ENCODE measurements at regions not wholly inside any gene's neighbourhood (a gene's known extent, or its start where the extent isn't known, plus 50 kb on each side); places are given as distances from the start of the nearest gene placed in this dataset.
A peak's percentile ranks its signal among the peaks of the same experiment; 100 is the strongest.

DNA sequence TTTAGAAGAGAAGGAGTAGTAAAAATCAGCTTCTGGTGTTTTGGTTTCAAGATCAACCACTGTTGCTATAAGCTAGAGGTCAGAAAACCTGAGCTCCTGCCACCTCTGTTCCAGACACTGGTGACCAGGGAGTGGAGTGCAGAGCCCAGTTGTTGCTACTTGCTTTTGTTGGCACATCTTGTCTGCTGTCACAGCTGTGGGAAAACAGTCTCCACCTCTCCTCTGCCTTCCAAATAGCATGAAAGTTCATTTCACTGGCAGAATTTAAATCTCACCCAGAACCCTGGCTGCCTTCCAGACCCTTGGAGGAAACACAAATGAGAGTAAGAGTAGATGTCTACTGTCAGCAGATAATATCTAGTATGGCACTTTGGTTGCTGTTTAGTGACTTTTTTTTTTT lies 297.5 kb upstream of the KLF3 start:
- H3K4me1 ChIP-seq = peaks cover 3% of the 10 kb centered on the region
- H3K27me3 ChIP-seq = no peaks in the 10 kb centered on the region
- peak; percentile 42 for DNase-seq
- intact Hi-C loops (cut with DNase I) = no loop called here
- no peaks in the 10 kb centered on the region for H3K36me3 ChIP-seq
- no peak overlapping the region for H3K4me3 ChIP-seq
- TF ChIP-seq, protein P1, sequence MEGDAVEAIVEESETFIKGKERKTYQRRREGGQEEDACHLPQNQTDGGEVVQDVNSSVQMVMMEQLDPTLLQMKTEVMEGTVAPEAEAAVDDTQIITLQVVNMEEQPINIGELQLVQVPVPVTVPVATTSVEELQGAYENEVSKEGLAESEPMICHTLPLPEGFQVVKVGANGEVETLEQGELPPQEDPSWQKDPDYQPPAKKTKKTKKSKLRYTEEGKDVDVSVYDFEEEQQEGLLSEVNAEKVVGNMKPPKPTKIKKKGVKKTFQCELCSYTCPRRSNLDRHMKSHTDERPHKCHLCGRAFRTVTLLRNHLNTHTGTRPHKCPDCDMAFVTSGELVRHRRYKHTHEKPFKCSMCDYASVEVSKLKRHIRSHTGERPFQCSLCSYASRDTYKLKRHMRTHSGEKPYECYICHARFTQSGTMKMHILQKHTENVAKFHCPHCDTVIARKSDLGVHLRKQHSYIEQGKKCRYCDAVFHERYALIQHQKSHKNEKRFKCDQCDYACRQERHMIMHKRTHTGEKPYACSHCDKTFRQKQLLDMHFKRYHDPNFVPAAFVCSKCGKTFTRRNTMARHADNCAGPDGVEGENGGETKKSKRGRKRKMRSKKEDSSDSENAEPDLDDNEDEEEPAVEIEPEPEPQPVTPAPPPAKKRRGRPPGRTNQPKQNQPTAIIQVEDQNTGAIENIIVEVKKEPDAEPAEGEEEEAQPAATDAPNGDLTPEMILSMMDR (IDR thresholded peaks at IDR 0.05) = no peak
- H3K9me3 ChIP-seq = no peaks in the 10 kb centered on the region
- H3K27ac ChIP-seq = no peak overlapping the region
- no peak overlapping the region for H3K9ac ChIP-seq (ENCODE audit: low read depth in 2 of 2, low read length in 2 of 2)

DNA sequence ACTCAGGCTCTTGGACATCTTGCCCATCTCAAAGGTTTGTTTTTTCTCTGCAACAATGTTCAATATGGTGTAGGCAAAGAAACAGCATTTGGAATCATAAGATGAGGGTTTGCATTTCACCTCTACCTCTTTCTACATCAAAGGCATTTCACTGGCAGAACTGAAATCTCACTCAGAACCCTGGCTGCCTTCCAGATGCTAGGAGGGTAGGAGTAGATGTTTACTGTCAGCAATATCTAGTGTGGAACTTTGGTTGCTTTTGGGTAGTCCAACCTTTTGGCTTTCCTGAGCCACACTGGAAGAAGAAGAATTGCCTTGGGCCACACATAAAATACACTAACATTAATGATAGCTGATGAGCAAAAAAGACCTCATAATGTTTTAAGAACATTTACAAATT lies 297.0 kb upstream of the KLF3 start:
- peaks cover 3% of the 10 kb centered on the region for H3K4me1 ChIP-seq
- no peaks in the 10 kb centered on the region for H3K27me3 ChIP-seq
- H3K36me3 ChIP-seq = no peaks in the 10 kb centered on the region
- no peak overlapping the region for H3K27ac ChIP-seq
- intact Hi-C loops (cut with DNase I) = no loop called here
- TF ChIP-seq, protein P1 (IDR thresholded peaks at IDR 0.05) = no peak
- DNase-seq = no peak
- no peaks in the 10 kb centered on the region for H3K9me3 ChIP-seq
- H3K4me3 ChIP-seq = no peak overlapping the region
- H3K9ac ChIP-seq (ENCODE audit: low read depth in 2 of 2, low read length in 2 of 2) = no peak overlapping the region

- Histone ChIP-seq H3K9me3 (no peaks in the 10 kb centered on the region), H3K27me3 (no peaks in the 10 kb centered on the region), H3K4me1 (peaks cover 3% of the 10 kb centered on the region), H3K36me3 (no peaks in the 10 kb centered on the region), H3K27ac (no peak overlapping the region), H3K9ac (ENCODE audit: low read depth in 2 of 2, low read length in 2 of 2) (no peak overlapping the region), H3K4me3 (no peak overlapping the region)
- intact Hi-C loops (cut with DNase I) = no loop called here
- DNase-seq = no peak
- TF ChIP-seq, protein P1 (IDR thresholded peaks at IDR 0.05) = no peak
These were observed 296.3 kb upstream of the KLF3 start for GRCh38 chr4:38367642-38368174.

DNA sequence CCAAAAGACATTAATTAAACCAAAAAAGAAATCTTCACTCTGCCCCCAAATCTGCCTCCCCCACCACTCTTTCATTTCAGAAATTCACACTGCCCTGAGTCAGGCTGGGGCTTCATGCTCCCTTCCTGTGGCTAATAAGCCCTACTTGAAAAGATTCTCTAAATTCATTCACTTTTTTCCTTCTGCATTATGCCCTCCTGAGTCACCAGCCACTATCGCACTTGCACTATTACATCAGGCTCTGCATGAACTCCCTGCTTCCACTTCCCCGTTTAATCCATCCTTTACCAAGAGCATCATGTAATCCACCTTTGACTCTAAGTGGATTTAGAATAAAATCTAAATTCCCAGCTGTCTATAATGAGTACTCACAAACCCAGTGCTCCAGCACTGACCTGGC lies 295.4 kb upstream of the KLF3 start:
- no peak overlapping the region for H3K27ac ChIP-seq
- H3K9ac ChIP-seq (ENCODE audit: low read depth in 2 of 2, low read length in 2 of 2) = no peak overlapping the region
- no peak overlapping the region for H3K4me3 ChIP-seq
- DNase-seq = no peak
- no peaks in the 10 kb centered on the region for H3K9me3 ChIP-seq
- no peaks in the 10 kb centered on the region for H3K36me3 ChIP-seq
- H3K4me1 ChIP-seq = peaks cover 3% of the 10 kb centered on the region
- TF ChIP-seq, protein P1 (IDR thresholded peaks at IDR 0.05) = no peak
- no peaks in the 10 kb centered on the region for H3K27me3 ChIP-seq
- intact Hi-C loops (cut with DNase I) = no loop called here

- TF ChIP-seq, protein P1 (IDR thresholded peaks at IDR 0.05) = no peak
- Histone ChIP-seq H3K9ac (ENCODE audit: low read depth in 2 of 2, low read length in 2 of 2) (no peak overlapping the region), H3K4me3 (no peak overlapping the region), H3K27me3 (no peaks in the 10 kb centered on the region), H3K4me1 (peaks cover 3% of the 10 kb centered on the region), H3K27ac (no peak overlapping the region), H3K9me3 (no peaks in the 10 kb centered on the region), H3K36me3 (no peaks in the 10 kb centered on the region)
- no peak for DNase-seq
- intact Hi-C loops (cut with DNase I) = no loop called here
These were observed 292.6 kb upstream of the KLF3 start for GRCh38 chr4:38371391-38371851.

Data from colonic mucosa (tissue), 4 donors.